Endodermal cell (in vitro differentiated cells): ENCODE measurements at regions not wholly inside any gene's neighbourhood (a gene's known extent, or its start where the extent isn't known, plus 50 kb on each side); places are given as distances from the start of the nearest gene placed in this dataset.

Experiments used
- DNase-seq: peaks from one replicate; pipeline ENCODE4 v3.0.0-alpha.2; 2017
- H3K27ac ChIP-seq: 2 replicates; pipeline ENCODE4 v1.5.1; 2013; ENCODE audit warnings: mild to moderate bottlenecking, low read depth, low read length, moderate library complexity
- H3K27me3 ChIP-seq: 2 replicates; pipeline ENCODE4 v1.6.1; 2013; ENCODE audit warnings: mild to moderate bottlenecking, low read length, moderate library complexity; ENCODE audit not compliant: insufficient read depth, control insufficient read depth, poor library complexity, severe bottlenecking
- H3K36me3 ChIP-seq: 2 replicates; pipeline ENCODE4 v1.7.0; 2013; ENCODE audit warnings: mild to moderate bottlenecking, low read length, moderate library complexity; ENCODE audit not compliant: control insufficient read depth, insufficient read depth
- H3K4me1 ChIP-seq: one replicate; pipeline ENCODE4 v1.7.0; 2013; ENCODE audit warnings: low read length; ENCODE audit not compliant: control insufficient read depth, insufficient read depth
- H3K4me3 ChIP-seq: 2 replicates; pipeline ENCODE4 v1.5.1; 2013; ENCODE audit warnings: mild to moderate bottlenecking, low read length, moderate library complexity
- H3K9ac ChIP-seq: 2 replicates; pipeline ENCODE4 v1.6.1; 2013; ENCODE audit warnings: mild to moderate bottlenecking, low read length, moderate library complexity; ENCODE audit not compliant: poor library complexity, severe bottlenecking; ENCODE audit errors: extremely low read depth
- H3K9me3 ChIP-seq: 2 replicates; pipeline ENCODE4 v1.6.1; 2013; ENCODE audit warnings: mild to moderate bottlenecking, low read length, moderate library complexity; ENCODE audit not compliant: control insufficient read depth
- H3K27ac Mint-ChIP-seq: 2 replicates; pipeline ENCODE4 v1.8.0; 2020; ENCODE audit warnings: mixed read lengths
- H3K27me3 Mint-ChIP-seq: 2 replicates; pipeline ENCODE4 v1.8.0; 2021; ENCODE audit warnings: mild to moderate bottlenecking, mixed read lengths; ENCODE audit not compliant: insufficient read depth
- H3K36me3 Mint-ChIP-seq: 2 replicates; pipeline ENCODE4 v1.8.0; 2020; ENCODE audit warnings: low read depth, mixed read lengths
- H3K4me1 Mint-ChIP-seq: 2 replicates; pipeline ENCODE4 v1.8.0; 2020; ENCODE audit warnings: mixed read lengths
- H3K4me3 Mint-ChIP-seq: 2 replicates; pipeline ENCODE4 v1.8.0; 2020; ENCODE audit warnings: mild to moderate bottlenecking, moderate library complexity, mixed read lengths
- H3K9me3 Mint-ChIP-seq: 2 replicates; pipeline ENCODE4 v1.8.0; 2020; ENCODE audit warnings: mild to moderate bottlenecking, mixed read lengths
- WGBS, 2 experiments: methylation state at CpG; one replicate each; pipeline versions ENCODE4 v1.1.5 to v1.1.7; 2013; ENCODE audit warnings: missing lambda C conversion rate in 2 of 2, mixed read lengths in 1 of 2; ENCODE audit not compliant: insufficient coverage in 1 of 2, insufficient read length in 1 of 2; 5-methylcytosine and 5-hydroxymethylcytosine counted together
- TF ChIP-seq, protein P1 (sequence below): fragments of 200-600 bp; sonication (generic); conservative IDR thresholded peaks from 2 replicates; pipeline ENCODE4 v1.5.0; 2021; ENCODE audit warnings: antibody characterized with exemption, mild to moderate bottlenecking

DNA sequence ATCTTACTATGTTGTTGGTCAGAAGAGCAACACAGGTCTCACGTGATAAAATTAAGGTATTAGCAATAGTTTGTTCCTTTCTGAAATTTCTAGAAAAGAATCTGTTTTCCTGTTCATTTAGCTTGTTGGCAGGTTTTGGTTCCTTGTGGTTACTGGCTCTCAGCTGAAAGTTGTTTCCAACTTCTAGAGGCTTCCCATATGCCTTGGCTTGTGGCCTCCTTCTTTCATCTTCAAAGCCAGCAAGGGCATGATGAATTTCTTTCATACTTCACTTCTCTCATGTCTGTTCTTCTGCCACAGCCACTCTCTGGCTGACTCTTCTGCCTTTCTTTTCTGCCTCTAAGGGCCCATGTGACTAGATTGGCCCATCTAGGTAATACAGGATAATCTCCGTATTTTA, 193.7 kb downstream of the TRIB2 start:
- H3K27ac Mint-ChIP-seq, result no peak overlapping the region

DNA sequence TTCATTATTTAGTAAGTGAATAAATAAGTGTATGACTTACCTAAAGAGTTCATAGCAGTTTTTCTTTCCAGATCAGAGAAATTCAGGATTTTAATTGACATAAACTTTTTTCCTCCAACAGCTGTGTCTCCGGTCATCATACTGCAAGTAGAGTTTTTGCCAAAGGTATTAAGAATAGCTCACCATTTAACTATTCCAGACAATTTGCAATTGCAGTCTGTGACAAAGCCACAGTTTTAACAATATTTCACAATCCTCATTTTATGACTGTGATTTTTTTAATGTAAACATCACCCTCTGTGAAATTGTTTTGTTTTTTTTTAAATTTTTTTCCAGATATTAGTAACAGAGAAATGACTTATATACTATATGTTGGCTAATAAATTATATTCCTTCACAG, 199.1 kb downstream of the TRIB2 start:
- Histone ChIP-seq H3K4me1 (no peaks in the 10 kb centered on the region), H3K9me3 (no peaks in the 10 kb centered on the region), H3K36me3 (no peaks in the 10 kb centered on the region), H3K9ac (no peak overlapping the region), H3K27me3 (peaks cover 10% of the 10 kb centered on the region), H3K4me3 (no peak overlapping the region), H3K27ac (no peak overlapping the region)
- no peaks in the 10 kb centered on the region for H3K4me1 Mint-ChIP-seq
- H3K27ac Mint-ChIP-seq, result no peak overlapping the region
- DNase-seq, result no peak
- TF ChIP-seq, protein P1, sequence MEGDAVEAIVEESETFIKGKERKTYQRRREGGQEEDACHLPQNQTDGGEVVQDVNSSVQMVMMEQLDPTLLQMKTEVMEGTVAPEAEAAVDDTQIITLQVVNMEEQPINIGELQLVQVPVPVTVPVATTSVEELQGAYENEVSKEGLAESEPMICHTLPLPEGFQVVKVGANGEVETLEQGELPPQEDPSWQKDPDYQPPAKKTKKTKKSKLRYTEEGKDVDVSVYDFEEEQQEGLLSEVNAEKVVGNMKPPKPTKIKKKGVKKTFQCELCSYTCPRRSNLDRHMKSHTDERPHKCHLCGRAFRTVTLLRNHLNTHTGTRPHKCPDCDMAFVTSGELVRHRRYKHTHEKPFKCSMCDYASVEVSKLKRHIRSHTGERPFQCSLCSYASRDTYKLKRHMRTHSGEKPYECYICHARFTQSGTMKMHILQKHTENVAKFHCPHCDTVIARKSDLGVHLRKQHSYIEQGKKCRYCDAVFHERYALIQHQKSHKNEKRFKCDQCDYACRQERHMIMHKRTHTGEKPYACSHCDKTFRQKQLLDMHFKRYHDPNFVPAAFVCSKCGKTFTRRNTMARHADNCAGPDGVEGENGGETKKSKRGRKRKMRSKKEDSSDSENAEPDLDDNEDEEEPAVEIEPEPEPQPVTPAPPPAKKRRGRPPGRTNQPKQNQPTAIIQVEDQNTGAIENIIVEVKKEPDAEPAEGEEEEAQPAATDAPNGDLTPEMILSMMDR, result no peak
- no peak overlapping the region for H3K4me3 Mint-ChIP-seq
- H3K27me3 Mint-ChIP-seq, result peaks cover 3% of the 10 kb centered on the region
- no peaks in the 10 kb centered on the region for H3K9me3 Mint-ChIP-seq
- 92 to 100% methylated on average over 1 of the region's 1 CpG for WGBS, 2 experiments
- no peaks in the 10 kb centered on the region for H3K36me3 Mint-ChIP-seq

More for the DNA sequence above, 193.7 kb downstream of the TRIB2 start:
- WGBS, 2 experiments, result 92% methylated on average over 2 of the region's 2 CpGs
- no peak overlapping the region for H3K9ac ChIP-seq
- H3K9me3 ChIP-seq, result no peaks in the 10 kb centered on the region
- H3K27me3 Mint-ChIP-seq, result peaks cover 4% of the 10 kb centered on the region
- H3K36me3 Mint-ChIP-seq, result no peaks in the 10 kb centered on the region
- H3K4me3 Mint-ChIP-seq, result no peak overlapping the region
- H3K27me3 ChIP-seq, result peaks cover 10% of the 10 kb centered on the region
- no peak overlapping the region for H3K4me3 ChIP-seq
- no peak for DNase-seq
- no peaks in the 10 kb centered on the region for H3K9me3 Mint-ChIP-seq
- no peaks in the 10 kb centered on the region for H3K4me1 ChIP-seq
- no peaks in the 10 kb centered on the region for H3K4me1 Mint-ChIP-seq
- H3K27ac ChIP-seq, result no peak overlapping the region
- TF ChIP-seq, protein P1, result no peak
- no peaks in the 10 kb centered on the region for H3K36me3 ChIP-seq

DNA sequence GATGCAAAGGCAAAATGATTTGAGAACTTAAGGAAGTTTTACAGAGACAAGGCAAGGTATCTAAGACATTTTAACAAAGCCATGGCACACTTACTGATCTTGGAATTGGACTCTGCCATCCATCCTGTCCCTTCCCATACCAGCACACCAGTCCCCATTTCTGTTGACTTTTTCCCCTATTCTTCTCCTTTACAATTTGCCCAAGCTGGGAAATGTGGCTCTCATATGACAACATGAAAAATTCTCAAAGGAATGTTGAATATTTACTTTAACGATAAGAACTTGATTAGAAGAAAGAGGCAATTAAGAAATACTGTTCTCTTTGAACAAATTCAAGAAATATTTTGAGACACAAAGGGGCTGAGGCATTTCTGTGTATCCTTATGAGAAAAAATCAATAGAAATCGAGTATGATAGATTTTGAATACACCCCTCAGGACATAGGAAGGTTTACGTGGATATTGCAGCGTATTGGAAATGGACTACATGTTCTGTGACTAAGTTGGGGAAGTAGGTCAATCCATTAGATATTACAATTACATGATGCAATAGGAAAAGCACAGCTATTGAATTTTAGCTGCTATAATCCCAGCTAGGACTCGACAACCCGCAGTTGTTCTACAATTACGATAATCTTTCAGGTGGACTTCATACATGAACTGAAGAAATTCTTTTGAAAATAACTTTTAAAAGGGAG, 201.6 kb downstream of the TRIB2 start:
- DNase-seq, result no peak
- no peaks in the 10 kb centered on the region for H3K4me1 ChIP-seq
- Mint-ChIP-seq H3K4me1 (no peaks in the 10 kb centered on the region), H3K27me3 (peaks cover 3% of the 10 kb centered on the region), H3K4me3 (no peak overlapping the region), H3K36me3 (no peaks in the 10 kb centered on the region), H3K9me3 (no peaks in the 10 kb centered on the region), H3K27ac (no peak overlapping the region)
- peaks cover 3% of the 10 kb centered on the region for H3K27me3 ChIP-seq
- WGBS, 2 experiments, result 93 to 100% methylated on average over 5 to 7 of the region's 7 CpGs
- no peak overlapping the region for H3K9ac ChIP-seq
- no peaks in the 10 kb centered on the region for H3K9me3 ChIP-seq
- no peaks in the 10 kb centered on the region for H3K36me3 ChIP-seq
- no peak overlapping the region for H3K27ac ChIP-seq
- TF ChIP-seq, protein P1, result no peak
- H3K4me3 ChIP-seq, result no peak overlapping the region
